Stimulated activated CD4-positive, alpha-beta T cell treated with anti-CD3 and anti-CD28 coated beads, Interleukin-4, amount 100 ng/mL, for 48 hours (primary cell): ENCODE measurements at regions not wholly inside any gene's neighbourhood (a gene's known extent, or its start where the extent isn't known, plus 50 kb on each side); places are given as distances from the start of the nearest gene placed in this dataset.

ENCODE experiments used
- DNase-seq, 2 donors: peaks; one replicate each; pipeline ENCODE4 v3.0.0-alpha.2; 2020; ENCODE audit warnings: low read depth in 2 of 2

DNA sequence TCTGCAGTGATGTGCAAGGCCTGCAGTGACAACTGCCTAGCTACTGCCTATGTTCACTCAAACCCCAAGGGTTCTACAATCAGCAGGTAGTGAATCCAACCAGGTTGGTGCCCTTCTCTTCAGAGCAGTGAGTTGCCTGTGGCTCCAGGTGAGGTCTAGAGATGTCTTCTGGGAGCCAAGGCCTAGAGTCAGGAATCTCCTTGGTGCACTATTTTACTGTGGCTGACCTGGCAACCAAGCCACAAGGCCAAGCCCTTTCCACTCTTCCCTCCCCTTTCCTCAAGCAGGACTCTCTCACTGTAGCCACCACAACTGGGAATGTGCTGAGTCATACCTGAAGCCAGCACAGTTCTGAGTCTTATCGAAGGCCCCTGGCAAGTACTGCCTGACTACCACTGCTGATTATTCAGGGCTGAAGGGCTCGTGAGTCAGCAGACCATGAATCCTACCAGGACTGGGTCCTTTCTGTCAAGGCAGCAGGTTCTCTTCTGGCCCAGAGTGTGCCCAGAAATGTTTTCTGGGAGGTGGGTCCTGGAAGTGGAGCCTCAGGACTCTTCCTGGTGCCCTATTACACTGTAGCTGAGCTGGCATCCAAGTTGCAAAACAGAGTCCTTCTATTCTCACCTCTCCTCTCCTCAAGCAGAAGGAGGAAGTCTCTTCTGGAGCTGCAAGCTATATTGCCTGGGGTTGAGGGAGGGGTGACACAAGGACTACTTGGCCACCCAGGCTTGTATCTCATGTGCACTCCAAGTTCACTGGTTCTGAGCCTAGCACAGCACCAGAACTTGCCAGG, 111.6 kb downstream of the BTC start:
- DNase-seq, result no peak

- DNase-seq, result no peak
Observed at GRCh38 chr4:74692972-74693371, 101.4 kb downstream of the BTC start.
